HEK293 (cell line): ENCODE measurements at regions not wholly inside any gene's neighbourhood (a gene's known extent, or its start where the extent isn't known, plus 50 kb on each side); places are given as distances from the start of the nearest gene placed in this dataset.

Experiments used
- ATF2 ChIP-seq: fragments of 450-650 bp; formaldehyde crosslinking; IDR thresholded peaks from 2 replicates; pipeline ENCODE4 v1.5.1; 2016; ENCODE audit warnings: missing biosample characterization, missing genetic modification characterization, low read depth
- BCL6B ChIP-seq: fragments of 450-650 bp; formaldehyde crosslinking; IDR thresholded peaks from 2 replicates; pipeline ENCODE4 v1.5.1; 2017; ENCODE audit warnings: missing biosample characterization, missing genetic modification characterization
- CTCF ChIP-seq: fragments of 450-650 bp; formaldehyde crosslinking; IDR thresholded peaks from 2 replicates; pipeline ENCODE4 v1.5.1; 2016; ENCODE audit warnings: missing biosample characterization, missing genetic modification characterization
- KLF9 ChIP-seq: fragments of 450-650 bp; formaldehyde crosslinking; IDR thresholded peaks from 2 replicates; pipeline ENCODE4 v1.5.1; 2016; ENCODE audit warnings: missing biosample characterization, missing genetic modification characterization, low read depth
- ZBTB7A ChIP-seq: fragments of 450-650 bp; formaldehyde crosslinking; IDR thresholded peaks from 2 replicates; pipeline ENCODE4 v1.5.1; 2016; ENCODE audit warnings: low read depth, missing biosample characterization, missing genetic modification characterization
- ZNF10 ChIP-seq: fragments of 450-650 bp; formaldehyde crosslinking; IDR thresholded peaks from 2 replicates; pipeline ENCODE4 v1.5.1; 2017; ENCODE audit warnings: missing biosample characterization, missing genetic modification characterization
- ZNF274 ChIP-seq, 2 experiments: fragments of 200-500 bp in 1 of 2; fragments of 450-650 bp in 1 of 2; sonication (Bioruptor generic) in 1 of 2; formaldehyde crosslinking in 1 of 2; IDR thresholded peaks; 2 replicates each; pipeline versions ENCODE4 v1.5.1 to v1.6.1; 2014 to 2016; ENCODE audit warnings: borderline replicate concordance in 1 of 2, inconsistent platforms in 1 of 2, low read length in 1 of 2, missing biosample characterization in 1 of 2, missing genetic modification characterization in 1 of 2
- ZNF341 ChIP-seq: fragments of 450-650 bp; formaldehyde crosslinking; IDR thresholded peaks from 2 replicates; pipeline ENCODE4; 2016; ENCODE audit warnings: low read depth, missing biosample characterization, missing genetic modification characterization
- ZNF629 ChIP-seq: fragments of 450-650 bp; formaldehyde crosslinking; IDR thresholded peaks from 2 replicates; pipeline ENCODE4 v1.5.1; 2017; ENCODE audit warnings: missing biosample characterization, missing genetic modification characterization
- ZSCAN18 ChIP-seq: fragments of 450-650 bp; formaldehyde crosslinking; IDR thresholded peaks from 2 replicates; pipeline ENCODE4 v1.5.1; 2016; ENCODE audit warnings: missing biosample characterization, missing genetic modification characterization

GRCh38 chr4:160675550-160675949 lies 1488.2 kb downstream of the FSTL5 start:
- TF ChIP-seq CTCF = no peak
- no peak for TF ChIP-seq ZNF629 (tag by site-specific recombination)
- TF ChIP-seq ZNF341 (tag by site-specific recombination) = no peak
- TF ChIP-seq ZBTB7A (tag by site-specific recombination) = no peak
- no peak for TF ChIP-seq ATF2 (tag by site-specific recombination)
- TF ChIP-seq ZNF274 (IDR thresholded peaks at IDR 0.05; ENCODE audit: low read length) = no peak
- TF ChIP-seq ZNF274 (tag by site-specific recombination; IDR thresholded peaks at IDR 0.05; ENCODE audit: borderline replicate concordance) = no peak
- TF ChIP-seq ZSCAN18 (tag by site-specific recombination) = no peak
- no peak for TF ChIP-seq ZNF10 (tag by site-specific recombination)
- TF ChIP-seq BCL6B (tag by site-specific recombination) = no peak
- no peak for TF ChIP-seq KLF9 (tag by site-specific recombination)
